GM19397 (cell line): ENCODE measurements at regions not wholly inside any gene's neighbourhood (a gene's known extent, or its start where the extent isn't known, plus 50 kb on each side); places are given as distances from the start of the nearest gene placed in this dataset.

Source experiments
- ATAC-seq: cut with Tn5 transposase; IDR thresholded peaks from one replicate; pipeline ENCODE4 v1.9.1; 2021; ENCODE audit warnings: mild to moderate bottlenecking, moderate library complexity; ENCODE audit not compliant: unreplicated experiment

- no peak for ATAC-seq
These were observed 1122.8 kb downstream of the TYW1 start for GRCh38 chr7:68119411-68119810.

- no peak for ATAC-seq
These were observed 1124.4 kb downstream of the TYW1 start for GRCh38 chr7:68121056-68121455.

GRCh38 chr7:68121655-68122054 is 1125.0 kb downstream of the TYW1 start:
- no peak for ATAC-seq

- ATAC-seq: no peak
These were observed 1126.2 kb downstream of the TYW1 start for GRCh38 chr7:68122801-68123200.

DNA sequence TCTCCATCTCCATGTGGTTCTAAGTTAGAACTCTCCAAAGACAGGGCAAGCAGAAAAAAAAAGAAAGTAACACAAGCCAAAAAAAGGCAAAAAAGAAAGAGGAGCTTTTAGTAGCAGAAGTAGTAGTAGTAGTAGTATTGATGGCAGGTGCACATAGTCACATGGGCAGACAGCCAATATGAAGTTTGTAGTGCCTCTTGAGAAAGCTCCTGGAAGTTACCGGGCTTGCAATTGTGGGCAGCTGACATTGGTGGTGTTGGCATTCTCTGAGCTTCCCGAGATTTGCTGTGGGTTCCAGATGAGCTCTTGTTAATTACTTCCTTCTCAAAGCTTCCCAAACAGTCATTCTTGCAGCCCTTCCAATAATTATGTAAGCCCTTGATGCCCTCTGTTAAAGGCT is 1128.5 kb downstream of the TYW1 start:
- no peak for ATAC-seq

DNA sequence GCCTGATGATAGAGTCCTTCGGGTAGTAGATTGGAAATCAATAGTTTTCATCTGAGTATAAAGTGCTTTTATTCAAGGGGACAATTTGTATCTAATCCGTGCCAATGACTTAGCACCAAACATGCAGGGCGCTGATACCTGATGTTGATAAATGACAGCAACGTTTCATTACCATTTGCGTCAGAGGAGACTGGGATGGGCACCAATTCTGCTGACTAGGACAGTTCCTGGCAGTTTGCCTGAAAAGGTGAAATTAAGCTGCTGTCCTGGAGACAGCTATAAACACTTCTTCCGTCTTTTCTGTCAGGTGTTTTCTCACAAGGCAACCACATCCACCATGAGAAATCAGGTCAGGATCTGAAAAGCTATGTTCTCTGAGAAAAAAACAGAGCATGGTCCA is 1136.4 kb downstream of the TYW1 start:
- no peak for ATAC-seq

- ATAC-seq: no peak
These were observed 1146.7 kb downstream of the TYW1 start for GRCh38 chr7:68143345-68143744.

GRCh38 chr7:68146983-68147382 is 1150.3 kb downstream of the TYW1 start:
- ATAC-seq: no peak

- no peak for ATAC-seq
These were observed 1151.1 kb downstream of the TYW1 start for GRCh38 chr7:68147614-68148238.

- ATAC-seq: no peak
These were observed 1151.8 kb downstream of the TYW1 start for GRCh38 chr7:68148440-68148839.

GRCh38 chr7:68152205-68152604 is 1155.6 kb downstream of the TYW1 start:
- ATAC-seq: no peak

DNA sequence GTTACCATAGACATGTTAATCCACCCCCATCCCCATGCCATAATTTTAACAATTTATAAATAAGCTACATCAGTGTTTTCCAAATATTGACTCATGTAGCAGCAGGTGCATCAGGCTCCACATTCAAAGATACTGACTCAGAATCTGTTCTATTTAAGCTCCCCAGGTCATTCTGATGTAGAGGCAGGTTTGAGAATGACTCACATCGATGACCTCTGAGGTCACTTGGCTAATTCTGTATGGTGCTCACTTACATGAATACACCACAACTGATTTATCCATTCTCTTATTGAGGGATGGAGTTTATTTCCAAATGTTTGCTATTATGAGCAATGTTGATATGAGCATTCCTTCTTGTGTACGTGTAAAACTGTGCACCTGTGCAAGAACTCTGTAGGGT is 1159.0 kb downstream of the TYW1 start:
- ATAC-seq: no peak

DNA sequence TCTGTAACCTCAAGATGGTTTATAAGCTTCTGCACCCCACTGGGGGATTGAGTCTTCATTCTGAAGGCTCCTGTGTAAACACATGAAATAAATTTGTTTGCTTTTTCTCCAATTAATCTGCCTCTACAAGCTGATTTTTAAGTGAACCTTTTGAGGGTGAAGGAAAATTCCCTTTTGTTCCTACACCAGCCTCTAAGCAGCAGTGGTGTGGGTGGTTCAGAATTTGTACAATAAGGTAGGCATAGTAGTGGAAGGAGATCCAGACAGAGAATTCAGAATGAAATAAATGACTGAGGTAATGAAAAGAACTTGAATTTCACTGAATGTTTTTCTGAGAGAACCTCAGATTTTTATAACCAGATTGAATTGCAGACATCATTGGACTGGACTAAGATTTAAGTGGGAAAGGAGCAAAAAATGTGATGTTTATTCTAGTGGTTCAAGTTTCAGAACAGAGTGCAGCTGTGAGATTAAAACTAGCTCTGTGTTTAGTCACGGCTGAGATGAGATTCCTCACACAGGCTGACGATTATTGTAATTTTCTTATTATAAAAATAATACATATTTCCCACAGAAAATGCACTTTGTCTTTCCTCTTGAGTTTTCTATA is 1162.2 kb downstream of the TYW1 start:
- no peak for ATAC-seq

DNA sequence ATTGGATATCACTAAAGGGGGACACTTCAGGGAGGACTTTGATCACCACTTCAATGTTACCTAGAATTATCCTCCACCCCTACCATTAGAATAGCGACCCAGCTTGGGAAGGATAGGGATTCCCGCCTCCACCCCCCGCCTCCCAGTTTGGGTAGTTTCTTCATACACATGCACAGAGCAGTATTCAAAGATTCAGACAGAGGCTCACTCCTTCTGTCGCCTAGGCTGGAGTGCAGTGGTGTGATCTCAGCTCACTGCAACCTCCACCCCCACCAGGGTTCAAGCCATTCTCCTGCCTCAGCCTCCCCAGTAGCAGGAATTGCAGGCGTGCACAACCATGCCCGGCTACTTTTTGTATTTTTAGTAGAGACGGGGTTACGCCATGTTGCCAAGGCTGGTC is 1166.1 kb downstream of the TYW1 start:
- no peak for ATAC-seq

DNA sequence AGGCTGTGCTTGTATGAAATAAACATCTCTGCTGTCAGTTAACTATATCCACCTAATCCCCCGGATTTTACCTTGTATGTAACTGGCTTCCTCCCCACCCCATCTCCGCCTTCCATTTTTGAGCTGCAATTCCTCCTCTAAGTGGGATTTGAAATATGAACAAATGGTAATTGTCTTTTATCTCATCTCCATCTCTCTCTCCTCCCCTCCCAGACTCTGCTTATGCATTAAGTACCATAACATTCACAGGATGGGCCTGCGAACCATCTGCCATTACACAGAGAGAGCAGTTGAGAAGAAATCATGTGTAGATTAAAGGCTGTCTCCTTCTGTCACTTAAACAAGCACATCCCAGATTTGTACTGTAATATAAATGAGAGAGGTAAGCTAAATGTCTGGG is 1169.9 kb downstream of the TYW1 start:
- no peak for ATAC-seq

GRCh38 chr7:68173513-68173912 is 1176.9 kb downstream of the TYW1 start:
- ATAC-seq: no peak

DNA sequence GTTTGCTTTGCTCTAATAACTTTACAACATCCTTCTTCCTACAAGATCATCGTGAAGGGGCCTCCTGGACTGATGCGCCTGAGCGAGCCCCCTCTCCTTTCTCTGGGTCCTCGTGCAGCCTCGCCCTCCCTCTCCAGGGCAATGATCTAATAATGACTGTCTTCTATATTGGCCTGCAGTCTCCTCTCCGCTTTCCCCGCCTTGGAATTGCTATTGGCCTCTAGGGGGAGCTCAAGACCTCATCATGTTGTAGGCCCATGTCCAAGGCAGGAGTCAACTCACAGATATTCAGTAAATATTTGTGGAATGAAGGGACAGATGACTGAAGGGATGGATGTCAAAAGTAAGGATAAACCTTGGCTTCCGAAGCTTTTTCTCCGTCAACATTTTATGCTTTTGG is 1180.3 kb downstream of the TYW1 start:
- ATAC-seq: no peak

DNA sequence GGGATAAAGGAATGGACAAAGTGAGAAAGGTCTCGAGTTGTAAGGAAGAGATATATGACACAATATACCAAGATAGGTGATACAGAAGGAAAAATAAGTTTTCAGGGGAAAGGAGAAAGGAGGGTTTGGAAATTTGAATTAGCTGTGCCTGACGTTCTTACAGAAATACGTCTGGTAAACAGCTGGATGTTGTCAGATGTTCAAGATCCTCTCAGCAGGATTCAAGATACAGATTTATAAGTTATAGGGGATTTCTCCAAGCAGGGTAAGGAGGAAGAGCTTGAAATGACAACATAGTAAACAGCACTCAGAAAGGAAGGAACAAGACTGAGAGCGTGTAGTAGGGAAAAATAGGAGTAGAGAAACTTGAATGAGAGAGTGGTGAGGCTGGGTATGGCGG is 1184.1 kb downstream of the TYW1 start:
- ATAC-seq: no peak

GRCh38 chr7:68183176-68183575 is 1186.5 kb downstream of the TYW1 start:
- ATAC-seq: no peak

- ATAC-seq: no peak
These were observed 1189.2 kb downstream of the TYW1 start for GRCh38 chr7:68185631-68186456.

GRCh38 chr7:68187532-68187931 is 1190.9 kb downstream of the TYW1 start:
- no peak for ATAC-seq

- no peak for ATAC-seq
These were observed 1196.3 kb downstream of the TYW1 start for GRCh38 chr7:68192941-68193340.
